H1 (cell line): ENCODE measurements at regions not wholly inside any gene's neighbourhood (a gene's known extent, or its start where the extent isn't known, plus 50 kb on each side); places are given as distances from the start of the nearest gene placed in this dataset.

ENCODE experiments used
- BACH1 ChIP-seq: IDR thresholded peaks from 2 replicates; pipeline ENCODE4 v1.6.1; 2012; ENCODE audit warnings: low read length, improper control_type of control experiment
- CHD1 ChIP-seq: IDR thresholded peaks from 2 replicates; pipeline ENCODE4 v1.6.1; 2012; ENCODE audit warnings: low read depth, low read length, improper control_type of control experiment
- CHD2 ChIP-seq: IDR thresholded peaks from 2 replicates; pipeline ENCODE4 v1.6.1; 2012; ENCODE audit warnings: low read length, improper control_type of control experiment
- CTCF ChIP-seq, 3 experiments: IDR thresholded peaks; 1 replicate in 2 of 3; 2 replicates in 1 of 3; pipeline versions ENCODE4 v1.5.1 to v1.6.1; 2011; ENCODE audit warnings: low read length in 3 of 3, mild to moderate bottlenecking in 3 of 3, inconsistent platforms in 2 of 3, low read depth in 1 of 3, moderate library complexity in 1 of 3; ENCODE audit not compliant: insufficient read depth in 1 of 3; ENCODE audit errors: control extremely low read depth in 1 of 3
- EGR1 ChIP-seq: IDR thresholded peaks from 2 replicates; pipeline ENCODE4 v1.6.1; 2011; ENCODE audit warnings: low read depth, low read length, borderline replicate concordance
- FOSL1 ChIP-seq: IDR thresholded peaks from 2 replicates; pipeline ENCODE4 v1.6.1; 2011; ENCODE audit warnings: mild to moderate bottlenecking, low read depth, low read length, moderate library complexity; ENCODE audit not compliant: insufficient read depth
- NANOG ChIP-seq: IDR thresholded peaks from 2 replicates; pipeline ENCODE4 v1.6.1; 2011; ENCODE audit warnings: low read length, low read depth, mild to moderate bottlenecking, inconsistent platforms; ENCODE audit not compliant: insufficient read depth, poor library complexity, severe bottlenecking
- RFX5 ChIP-seq: IDR thresholded peaks from 2 replicates; pipeline ENCODE4 v1.6.1; 2011; ENCODE audit warnings: low read depth, low read length, improper control_type of control experiment, borderline replicate concordance
- TBP ChIP-seq: IDR thresholded peaks from 2 replicates; pipeline ENCODE4 v1.6.1; 2011; ENCODE audit warnings: low read depth, low read length, improper control_type of control experiment
- TCF12 ChIP-seq: IDR thresholded peaks from 2 replicates; pipeline ENCODE4 v1.6.1; 2011; ENCODE audit warnings: low read depth, mild to moderate bottlenecking, low read length
- YY1 ChIP-seq: IDR thresholded peaks from 2 replicates; pipeline ENCODE4 v1.6.1; 2011; ENCODE audit warnings: low read depth, mild to moderate bottlenecking, low read length

DNA sequence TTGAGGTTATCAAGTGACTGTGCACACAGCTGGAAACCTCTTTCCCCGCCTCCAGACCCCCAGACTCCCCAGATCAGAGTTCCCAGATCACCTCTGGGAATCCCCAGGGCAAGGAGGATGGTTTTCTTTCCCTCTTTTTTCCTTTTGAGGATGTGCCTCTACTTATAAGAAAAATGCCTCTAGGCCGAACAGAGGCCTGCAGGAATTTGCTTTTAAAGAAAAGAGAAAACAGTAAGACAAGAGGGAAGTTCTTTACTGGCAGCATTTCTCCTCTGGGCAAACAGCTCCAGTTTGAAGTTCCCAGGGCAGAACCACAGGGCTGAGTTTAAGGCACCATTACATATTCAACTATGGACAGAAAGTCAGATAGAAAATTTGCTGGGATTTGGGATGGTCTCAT is 837.9 kb upstream of the LCORL start:
- TF ChIP-seq YY1 (no peak), CTCF (IDR thresholded peaks at IDR 0.05; ENCODE audit: control extremely low read depth in 1 of 3, insufficient read depth in 1 of 3, low read depth in 1 of 3, low read length in 3 of 3) (no peak), TCF12 (no peak), TBP (no peak), RFX5 (no peak), BACH1 (no peak), NANOG (no peak), FOSL1 (no peak), CHD2 (no peak), CHD1 (no peak), EGR1 (no peak)
